NCI-H82 treated with DMSO at 0.1 percent for 48 hours (cell line): ENCODE measurements at regions not wholly inside any gene's neighbourhood (a gene's known extent, or its start where the extent isn't known, plus 50 kb on each side); places are given as distances from the start of the nearest gene placed in this dataset.
"Not testable (repeated sequence)": the region's sequence is repeated elsewhere in the genome, so short reads cannot be mapped to it uniquely, and the experiment has no call there.

ENCODE experiments used
- DNase-seq: peaks from one replicate; lab custom pipeline; 2025; ENCODE audit not compliant: unreplicated experiment; lab: John Stamatoyannopoulos, UW

DNA sequence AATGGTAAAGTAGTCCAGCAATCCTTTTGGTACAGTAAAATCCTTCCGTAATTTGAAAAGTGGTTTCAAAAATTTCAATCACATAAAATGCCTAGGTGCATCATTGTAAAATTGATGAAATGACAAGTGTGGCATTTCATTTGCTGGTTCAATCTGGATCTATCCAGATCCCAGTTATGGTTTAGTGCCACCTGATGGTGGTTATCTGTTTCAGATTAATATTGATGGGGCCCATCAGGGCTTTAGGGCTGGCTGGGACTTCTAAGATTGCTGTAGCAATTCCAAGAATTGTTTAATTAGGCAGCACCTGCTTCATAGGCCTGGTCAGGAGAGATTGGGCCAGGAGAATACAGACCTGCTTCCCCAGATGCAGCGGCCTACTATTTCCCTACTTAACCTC lies 55.5 kb upstream of the PIK3C3 start:
- DNase-seq: no peak

DNA sequence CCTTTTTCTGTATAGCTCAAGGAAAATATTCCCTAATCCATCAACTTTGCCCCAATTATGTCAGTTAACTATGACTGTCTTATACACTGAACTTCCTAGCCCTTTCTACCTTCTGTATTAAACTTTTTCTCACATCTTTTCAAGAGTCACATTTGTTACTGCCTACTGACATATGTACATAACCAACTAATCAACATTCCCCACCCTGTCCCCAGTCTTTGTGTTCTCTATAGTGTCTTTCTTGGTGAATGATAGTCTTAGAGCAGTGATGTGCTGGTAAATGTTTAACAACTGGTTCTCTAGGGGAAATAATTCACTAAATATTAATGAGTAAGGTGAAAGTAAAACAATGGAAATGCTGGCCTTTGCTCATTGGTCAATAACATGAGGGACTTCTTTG lies 61.6 kb upstream of the PIK3C3 start:
- DNase-seq: no peak

DNA sequence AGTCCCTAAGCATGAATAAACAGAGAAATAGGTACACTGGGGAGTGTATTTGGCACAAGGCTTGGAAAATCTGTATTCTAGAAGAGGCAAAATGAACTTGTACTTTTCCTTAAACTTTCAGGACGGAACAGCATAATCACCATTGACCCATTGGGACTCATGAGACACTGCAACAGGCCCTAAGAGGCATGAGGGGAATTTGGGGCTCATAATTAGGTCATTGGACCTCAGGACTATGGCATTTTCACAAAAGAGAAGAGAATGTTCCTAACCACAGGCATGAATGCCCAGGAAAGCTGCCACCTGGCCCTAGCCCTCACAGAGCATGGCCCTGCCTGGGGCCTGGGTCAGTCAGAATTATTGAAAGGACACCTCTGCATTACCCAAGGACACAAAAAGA lies 67.9 kb upstream of the PIK3C3 start:
- DNase-seq: no peak

DNA sequence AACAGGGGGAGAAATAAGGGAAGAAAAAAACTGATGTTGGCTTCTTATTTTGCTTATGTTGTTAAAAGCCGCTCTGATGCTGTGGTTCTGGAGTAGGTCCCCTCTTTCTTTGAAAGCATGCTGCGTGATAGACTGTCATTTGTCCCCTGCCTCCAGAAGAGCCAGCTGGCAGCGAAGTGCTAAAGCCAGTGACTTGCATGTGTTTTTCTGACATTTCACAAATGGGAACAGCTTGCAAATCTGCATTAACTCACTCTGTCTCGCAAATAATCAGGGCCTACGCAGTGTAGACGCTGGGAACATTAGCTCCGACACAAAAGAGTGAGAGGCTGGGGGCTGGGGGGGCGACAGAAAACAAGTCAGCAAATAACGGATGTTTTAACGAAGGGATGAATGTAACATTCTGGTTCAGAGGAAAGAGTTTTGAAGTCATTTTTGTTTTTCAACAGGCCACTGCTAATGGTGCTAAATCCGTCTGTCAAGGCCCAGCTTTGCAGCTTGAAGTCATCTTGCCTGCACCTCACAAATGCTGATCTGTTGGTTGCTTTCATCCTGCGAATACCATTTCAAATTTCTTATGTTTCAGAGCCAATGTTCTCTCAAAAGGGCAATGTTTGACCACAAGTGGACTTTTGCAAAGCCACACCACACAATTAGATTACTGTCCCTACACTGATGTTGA lies 68.8 kb upstream of the PIK3C3 start:
- no peak for DNase-seq

DNA sequence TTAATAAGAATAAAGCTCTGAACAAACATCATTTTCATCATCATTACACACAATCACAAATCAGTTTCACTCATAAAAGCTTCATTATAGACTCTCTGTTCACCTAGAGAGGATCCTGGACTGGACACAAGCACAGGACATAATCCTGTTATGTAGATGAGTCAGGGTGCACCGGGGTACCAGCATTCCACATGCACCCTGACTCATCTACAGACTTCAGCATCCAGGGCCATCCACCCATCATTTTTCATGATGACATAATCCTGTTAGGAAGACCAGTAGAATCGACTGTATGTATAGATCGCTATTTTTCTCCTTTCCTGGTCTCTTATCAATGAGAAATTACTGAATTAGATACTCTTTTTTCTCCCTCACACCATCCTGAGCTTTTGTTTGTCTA lies 73.7 kb upstream of the PIK3C3 start:
- no peak for DNase-seq

DNA sequence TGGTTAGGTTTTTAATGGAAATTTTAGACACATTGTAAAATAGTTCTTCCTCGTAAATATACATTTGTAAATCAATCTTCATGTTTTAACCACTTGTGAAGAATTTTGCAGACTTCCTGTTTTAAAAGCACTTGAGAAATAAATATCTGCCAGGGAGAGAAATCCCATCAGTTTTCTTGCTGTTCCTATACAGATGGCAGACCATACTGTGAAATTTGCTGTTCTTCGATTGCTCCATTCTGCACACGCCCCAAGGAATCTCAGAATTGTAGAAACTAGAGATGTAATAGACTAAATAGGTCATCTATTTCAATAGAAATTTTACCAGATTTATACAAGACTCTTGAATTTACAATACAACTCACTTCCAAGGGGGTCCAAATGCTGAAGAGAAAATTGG lies 75.8 kb upstream of the PIK3C3 start:
- no peak for DNase-seq

DNA sequence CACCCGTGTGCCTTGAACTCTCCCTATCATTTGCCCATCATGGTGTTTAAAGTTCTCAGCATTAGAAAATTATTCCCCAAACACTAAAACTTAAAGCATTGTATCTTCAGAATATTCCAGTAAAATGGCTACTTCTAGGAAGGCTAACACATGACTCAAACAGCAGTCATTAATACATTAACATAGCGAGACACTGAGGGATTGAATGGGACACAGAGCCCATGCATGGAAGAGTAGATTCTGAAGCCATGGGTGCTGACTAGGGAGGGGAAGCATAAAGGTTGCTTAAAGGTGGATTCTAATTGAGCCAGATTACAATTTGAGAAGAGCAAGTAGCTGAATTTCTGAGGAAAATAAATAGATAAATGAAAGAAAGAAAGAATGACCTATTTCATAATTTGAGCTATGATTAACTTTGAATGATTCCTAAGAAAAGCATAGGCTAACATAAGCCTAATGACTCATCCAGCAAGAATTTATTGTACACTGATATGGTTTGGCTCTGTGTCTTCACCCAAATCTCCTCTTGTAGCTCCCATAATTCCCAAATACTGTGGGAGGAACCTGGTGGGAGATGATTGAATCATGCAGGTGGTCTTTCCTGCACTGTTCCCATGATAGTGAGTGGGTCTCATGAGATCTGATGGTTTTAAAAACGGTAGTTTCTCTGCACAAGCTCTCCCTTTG lies 79.8 kb upstream of the PIK3C3 start:
- DNase-seq: no peak

DNA sequence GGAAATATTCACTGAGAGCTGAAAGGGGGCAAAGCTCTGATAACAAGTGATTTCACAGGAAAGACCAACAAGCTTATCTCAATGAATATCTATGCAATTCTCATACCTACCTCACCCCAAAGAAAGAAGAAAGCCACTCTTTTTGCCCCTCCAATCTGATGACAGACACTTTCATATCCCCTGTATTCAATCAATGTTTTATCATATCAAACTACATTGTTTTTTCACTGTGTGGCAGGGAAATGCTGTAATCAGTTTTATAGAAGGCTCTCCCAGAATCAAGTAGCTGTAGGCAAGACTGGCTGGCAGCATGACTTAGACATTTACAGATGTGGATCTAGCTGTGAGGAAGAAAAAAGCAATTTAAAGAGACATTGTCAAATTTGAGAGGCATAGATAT lies 81.3 kb upstream of the PIK3C3 start:
- no peak for DNase-seq

DNA sequence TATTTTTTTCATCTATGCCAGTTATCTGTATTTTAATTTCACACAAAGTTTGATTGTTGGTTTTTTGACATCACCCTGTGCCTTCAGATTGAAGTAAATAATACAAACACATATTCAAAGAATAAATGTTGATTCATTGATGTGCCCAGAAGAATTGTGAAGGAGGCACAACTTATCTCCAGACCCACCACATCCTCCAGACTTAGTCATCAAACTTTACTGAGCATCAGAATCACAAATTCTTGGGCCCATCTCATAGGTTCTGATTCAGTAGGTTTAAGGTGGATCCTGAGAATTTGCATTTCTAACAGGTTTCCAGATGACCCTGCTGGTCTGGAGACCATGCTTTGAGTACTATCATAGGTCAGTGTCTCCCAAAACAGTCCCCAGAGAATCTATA lies 82.8 kb upstream of the PIK3C3 start:
- DNase-seq: no peak

DNA sequence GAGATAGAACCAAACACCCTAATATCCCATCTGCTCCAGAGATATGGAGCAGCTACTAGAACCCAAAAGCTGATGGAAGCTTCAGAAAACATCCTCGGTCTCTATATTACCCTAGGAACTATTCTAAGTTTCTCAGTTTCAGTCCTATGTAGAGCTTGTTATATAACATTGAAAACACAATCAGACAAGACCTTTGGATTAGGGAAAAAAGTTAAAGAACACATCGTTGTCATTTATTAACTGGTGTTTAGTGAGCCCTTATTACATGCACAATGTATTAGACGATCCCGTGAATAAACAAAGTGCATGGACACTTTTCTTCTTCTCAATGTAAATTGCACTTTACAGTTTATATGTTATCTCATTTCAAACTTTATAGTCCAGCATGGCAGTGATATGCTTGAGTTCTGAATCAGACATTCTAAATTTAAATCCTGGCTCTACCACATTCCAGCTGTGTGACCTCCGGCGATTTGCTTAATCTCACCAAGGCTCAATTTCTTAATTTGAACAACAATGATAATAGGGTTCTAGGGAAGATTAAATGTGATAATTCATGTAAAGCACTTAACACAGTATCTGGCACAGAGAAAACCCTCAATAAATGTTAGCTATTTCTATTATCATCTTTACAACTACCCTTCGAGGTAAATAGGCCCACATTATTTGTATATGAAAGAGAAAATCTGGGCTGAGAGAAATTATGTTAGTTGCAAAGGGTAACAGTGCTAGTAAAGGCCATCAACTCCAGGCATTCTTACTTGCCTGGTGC lies 83.6 kb upstream of the PIK3C3 start:
- DNase-seq: no peak

DNA sequence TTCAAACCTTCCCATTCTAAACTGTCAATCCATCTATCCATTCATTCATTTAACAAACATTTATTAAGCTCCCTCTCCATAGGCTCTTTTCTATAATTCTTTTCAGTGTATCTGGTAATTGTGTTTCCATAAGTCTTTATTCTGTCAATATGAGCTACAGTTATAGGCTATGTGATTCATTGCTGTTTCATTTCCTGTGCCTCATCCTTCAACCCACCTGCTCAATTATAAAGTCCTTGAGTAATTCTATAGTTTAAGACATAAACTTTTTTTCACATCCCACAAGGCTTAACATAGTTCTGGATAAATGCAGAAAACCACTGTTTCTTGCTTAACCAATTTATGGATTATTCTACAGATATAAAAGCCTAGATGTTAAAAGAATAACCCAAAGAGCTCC lies 84.2 kb upstream of the PIK3C3 start:
- no peak for DNase-seq

DNA sequence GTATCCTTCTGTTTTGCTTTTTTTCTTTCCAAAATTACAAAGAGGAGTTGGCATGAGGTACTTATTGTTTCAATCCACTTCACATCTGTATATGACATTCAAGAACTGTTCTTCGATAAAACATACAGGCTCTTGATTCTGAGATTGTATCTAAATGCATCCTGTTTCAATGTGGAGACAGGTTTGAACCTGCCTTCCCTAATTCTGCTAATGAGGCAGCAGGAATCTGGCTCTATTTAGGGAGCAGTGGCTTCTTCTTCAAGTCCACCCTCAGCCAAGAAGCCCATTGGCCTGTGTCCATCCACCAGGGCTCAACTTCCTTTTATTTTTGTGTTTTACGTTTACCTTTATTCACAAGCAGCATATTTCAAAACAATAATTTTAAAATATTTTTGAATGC lies 84.8 kb upstream of the PIK3C3 start:
- DNase-seq: no peak

DNA sequence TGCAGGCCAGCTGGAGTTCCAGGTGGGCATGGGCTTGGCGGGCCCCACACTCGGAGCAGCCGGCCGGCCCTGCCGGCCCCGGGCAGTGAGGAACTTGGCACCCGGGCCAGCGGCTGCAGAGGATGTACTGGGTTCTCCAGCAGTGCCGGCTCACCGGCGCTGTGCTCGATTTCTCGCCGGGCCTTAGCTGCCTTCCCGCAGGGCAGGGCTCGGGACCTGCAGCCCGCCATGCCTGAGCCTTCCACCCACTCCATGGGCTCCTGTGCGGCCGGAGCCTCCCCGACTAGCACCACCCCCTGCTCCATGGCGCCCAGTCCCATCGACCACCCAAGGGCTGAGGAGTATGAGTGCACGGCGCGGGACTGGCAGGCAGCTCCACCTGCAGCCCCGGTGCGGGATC lies 89.2 kb upstream of the PIK3C3 start:
- DNase-seq: not testable (repeated sequence)

DNA sequence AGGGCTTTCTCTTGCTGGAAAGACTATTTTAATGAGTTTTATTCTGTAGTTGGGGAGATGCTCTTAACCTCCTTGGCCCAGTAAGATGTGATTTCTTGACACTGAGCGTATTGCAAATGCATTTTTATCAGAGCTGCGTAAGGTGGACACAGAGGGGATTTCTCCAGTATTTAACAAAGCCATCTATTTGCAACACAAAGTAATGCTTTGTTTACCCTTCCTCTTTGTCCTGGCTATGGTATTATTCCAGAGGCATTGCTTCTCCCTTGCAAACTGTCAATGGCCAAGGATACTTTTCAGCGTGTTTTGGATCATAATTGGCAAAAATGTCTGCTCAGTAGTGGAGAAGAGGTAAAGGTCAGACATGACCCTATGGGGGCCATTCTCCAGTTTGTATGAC lies 90.8 kb upstream of the PIK3C3 start:
- DNase-seq: no peak

DNA sequence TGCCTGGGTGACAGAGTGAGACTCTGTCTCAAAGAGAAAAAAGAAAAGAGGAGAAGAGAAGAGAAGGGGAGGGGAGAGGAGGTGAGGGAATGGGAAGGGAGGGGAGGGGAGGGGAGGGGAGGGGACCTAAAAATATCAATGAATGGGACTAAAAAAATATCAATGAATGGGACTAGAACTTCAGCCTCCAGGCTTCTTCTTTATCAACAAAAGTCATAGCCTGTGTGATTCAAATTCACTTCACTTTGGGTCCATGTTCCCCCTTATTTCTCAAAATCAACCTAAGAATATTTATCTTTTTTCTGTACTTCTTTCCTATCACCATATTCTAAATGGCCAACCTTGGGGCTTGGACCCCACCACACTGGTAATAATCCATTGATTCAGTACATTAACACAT lies 92.1 kb upstream of the PIK3C3 start:
- no peak for DNase-seq

DNA sequence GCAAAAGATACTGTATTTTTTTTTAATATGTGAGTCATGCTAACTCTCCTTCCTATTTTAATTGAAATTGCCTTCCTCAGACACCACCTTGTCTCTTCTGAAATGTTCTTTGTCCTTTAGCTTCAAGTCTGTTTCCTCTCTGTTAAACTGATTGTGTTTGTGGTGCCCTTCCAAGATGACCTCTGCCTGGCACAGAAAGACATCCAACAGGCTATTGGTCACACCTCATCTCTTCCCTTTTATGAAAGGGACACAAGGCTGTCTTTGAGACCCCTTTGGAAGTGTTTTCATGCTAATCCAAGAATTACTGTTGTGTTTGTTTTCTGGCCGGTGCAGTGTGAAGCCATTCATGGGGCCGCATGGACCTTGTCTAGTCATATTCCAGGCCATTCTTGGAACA lies 94.0 kb upstream of the PIK3C3 start:
- no peak for DNase-seq

DNA sequence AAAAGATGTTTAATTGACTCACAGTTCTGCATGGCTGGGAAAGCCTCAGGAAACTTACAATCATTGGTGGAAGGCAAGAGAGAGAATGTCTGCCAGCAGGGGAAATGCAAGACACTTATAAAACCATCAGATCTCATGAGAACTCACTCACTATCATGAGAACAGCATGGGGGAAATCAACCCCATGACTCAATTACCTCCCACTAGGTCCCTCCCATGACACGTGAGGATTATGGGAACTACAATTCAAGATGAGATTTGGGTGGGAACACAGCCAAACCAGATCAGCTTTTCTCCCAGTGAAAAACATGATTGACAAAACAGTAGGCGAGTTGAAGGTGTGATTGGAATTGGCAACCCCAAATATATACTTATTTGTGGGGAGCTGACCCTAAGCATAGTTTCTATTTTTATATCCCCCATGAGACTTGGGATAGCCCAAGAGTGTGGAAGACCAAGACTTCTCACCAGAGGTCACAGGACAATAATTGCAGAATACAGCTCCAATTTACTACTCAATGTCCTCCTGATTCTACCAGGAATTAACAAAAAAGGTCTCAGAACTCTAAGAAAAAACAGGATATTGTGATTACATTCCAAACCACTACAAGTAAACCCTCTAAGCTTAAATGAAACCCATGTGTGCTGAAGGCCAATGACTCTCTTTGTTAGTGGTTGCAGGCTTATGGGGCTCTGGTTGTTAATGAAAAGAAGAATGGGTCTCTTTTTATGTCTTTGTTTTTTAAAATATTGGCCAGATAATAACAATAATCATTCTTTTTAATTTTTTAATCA lies 96.1 kb upstream of the PIK3C3 start:
- DNase-seq: peak; percentile 61

DNA sequence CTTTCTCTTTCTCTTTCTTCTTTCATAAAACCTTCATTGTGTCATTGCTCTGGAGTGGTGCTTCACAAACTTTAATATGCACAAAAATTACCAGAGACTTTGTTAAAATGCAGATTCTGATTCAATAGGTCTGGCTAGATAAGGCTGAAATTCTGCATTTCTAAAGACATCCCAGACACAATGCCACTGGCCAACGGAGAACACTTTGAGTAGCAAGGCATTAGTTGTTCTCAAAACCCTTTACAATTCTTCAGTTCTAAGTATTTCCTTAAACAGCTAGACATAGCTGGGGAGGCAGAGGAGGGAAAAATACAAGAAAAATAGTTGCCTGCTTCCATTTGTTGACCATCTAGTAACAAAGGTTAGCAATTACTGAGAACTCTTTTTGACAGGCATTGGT lies 101.8 kb upstream of the PIK3C3 start:
- no peak for DNase-seq

DNA sequence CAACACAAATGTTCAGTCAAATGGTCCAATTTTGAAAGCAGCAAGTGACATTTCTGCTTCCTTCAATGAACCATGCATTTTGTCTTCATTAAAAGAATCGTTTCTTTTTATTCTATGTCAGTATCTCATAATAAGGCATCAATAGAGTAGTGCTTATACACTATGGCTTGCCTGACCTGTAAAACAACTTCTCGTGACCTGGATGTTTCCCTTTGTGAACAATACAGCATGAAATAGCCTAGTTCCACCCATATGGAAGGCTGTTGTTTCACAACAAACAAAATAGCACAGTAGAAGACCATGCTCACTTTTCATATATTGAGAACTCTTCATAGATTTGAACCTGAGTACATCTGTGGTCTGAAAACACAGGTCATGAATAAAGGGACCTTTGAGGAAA lies 104.3 kb upstream of the PIK3C3 start:
- DNase-seq: no peak

DNA sequence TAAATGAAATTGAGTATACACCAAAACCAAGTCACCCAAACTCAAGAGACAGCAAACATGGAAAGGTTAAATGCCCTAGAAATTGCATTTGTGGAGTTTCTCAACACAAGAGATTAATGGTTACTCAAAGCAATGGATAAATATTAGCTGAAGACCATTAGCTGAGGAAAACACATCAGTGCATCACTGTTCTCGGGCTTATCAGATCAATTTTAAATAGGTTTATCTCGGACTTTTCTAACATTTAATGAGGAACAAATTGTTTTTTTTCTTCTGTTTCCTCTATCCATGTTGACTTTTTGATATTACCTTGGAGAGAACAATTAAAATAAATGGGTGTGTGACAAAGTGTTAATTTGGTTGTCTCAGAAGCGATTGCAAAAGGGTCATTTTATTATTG lies 105.4 kb upstream of the PIK3C3 start:
- DNase-seq: no peak

DNA sequence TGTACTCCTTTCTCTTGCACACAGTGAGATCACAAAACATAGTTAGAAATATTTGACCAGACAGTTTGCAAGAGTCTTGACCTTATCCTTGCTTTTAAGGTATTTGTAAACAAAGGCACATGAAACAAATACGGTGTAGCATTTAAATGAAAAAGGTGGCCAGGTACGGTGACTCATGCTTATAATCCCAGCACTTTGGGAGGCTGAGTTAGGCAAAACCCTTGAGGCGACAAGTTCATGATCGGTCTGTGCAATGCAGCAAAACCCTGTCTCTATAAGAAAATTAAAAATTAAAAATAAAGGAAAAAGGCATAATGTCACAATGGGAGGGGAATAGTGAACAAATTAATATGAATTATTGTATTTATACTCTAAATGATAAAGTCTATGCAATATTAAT lies 109.5 kb upstream of the PIK3C3 start:
- DNase-seq: no peak

DNA sequence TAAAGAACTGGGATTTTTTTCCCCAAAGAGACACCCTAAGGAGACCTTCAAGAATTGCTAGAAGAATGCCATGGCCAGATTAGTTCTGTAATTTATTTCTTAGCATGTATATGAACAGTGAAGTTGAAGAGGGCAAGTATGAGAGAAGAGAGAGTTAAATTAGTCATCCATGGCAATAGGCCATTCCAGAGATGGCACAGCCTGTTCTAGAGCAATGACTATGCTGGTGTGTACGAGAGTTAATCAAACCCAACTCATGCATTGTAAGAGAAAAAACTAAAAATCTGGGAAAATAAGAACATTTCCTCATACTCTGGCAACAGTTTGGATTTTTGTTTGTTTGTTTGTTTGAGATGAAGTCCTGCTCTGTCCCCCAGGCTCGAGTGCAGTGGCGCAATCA lies 112.1 kb upstream of the PIK3C3 start:
- no peak for DNase-seq
